D341Med (cell line): ENCODE measurements at regions not wholly inside any gene's neighbourhood (a gene's known extent, or its start where the extent isn't known, plus 50 kb on each side); places are given as distances from the start of the nearest gene placed in this dataset.
"Not testable (repeated sequence)": the region's sequence is repeated elsewhere in the genome, so short reads cannot be mapped to it uniquely, and the experiment has no call there.

ENCODE experiments used
- DNase-seq: peaks from one replicate; pipeline ENCODE4 v3.0.0; 2012; ENCODE audit warnings: low spot score

DNA sequence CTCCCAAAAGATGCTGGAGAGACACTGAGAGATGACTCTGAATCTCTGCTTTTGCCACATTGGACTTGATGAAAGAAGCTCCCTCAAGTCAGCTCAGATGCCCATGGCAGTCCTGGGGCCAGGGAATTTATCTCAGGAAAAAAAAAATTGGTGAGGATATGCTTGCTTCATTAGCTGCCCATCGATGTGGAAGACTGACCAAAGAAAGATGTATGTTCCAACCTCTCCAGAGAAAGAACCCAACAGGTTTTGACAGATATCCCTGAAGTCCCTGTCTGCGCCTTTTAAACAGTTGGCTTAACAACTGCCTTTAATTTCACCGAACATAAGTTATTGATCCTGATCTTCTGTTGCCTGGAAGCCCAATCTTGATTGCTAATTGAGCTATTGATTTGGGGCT lies 137.4 kb downstream of the TMEM114 start:
- DNase-seq = no peak

DNA sequence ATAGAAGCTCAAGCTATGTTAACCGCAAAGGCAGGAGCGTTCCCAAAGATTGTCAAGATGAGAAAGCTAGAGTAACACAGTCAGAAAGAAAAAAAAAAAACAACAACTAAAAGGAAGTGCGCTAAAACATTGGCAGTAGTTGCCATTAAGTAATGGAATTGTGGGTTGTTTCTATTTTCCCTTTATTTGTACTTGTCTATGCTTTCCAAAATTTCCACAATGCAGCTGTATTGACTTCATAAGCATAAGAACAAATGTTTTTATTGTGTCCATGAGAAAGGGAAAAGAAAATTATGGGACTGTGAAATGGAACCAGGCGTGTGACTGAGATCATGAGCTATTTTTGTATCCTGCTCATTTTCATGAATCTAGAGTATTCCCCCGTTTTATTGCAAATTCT lies 153.4 kb downstream of the TMEM114 start:
- DNase-seq = no peak

DNA sequence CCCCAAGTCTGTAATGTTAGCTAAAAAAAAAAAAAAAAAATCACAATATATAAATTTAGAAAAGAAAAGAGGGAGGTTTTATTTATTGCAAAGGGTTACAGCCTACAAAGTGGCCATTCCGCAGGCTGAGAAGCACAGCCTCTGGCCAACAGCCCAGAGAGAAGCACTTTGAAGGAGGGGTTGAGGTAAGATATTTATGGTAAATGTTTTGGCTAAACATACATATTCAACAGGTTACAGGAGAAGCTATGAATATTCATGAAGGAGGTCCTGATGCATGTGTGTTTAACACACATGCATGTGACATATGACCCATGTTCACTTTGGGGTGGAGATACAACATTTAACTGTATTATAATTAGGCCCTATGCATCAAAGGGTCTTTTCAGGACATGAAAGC lies 158.5 kb downstream of the TMEM114 start:
- DNase-seq = no peak

- no peak for DNase-seq
Measured at GRCh38 chr16:8430401-8430800, 159.9 kb downstream of the TMEM114 start.

GRCh38 chr16:8426569-8426968 lies 163.7 kb downstream of the TMEM114 start:
- no peak for DNase-seq

DNA sequence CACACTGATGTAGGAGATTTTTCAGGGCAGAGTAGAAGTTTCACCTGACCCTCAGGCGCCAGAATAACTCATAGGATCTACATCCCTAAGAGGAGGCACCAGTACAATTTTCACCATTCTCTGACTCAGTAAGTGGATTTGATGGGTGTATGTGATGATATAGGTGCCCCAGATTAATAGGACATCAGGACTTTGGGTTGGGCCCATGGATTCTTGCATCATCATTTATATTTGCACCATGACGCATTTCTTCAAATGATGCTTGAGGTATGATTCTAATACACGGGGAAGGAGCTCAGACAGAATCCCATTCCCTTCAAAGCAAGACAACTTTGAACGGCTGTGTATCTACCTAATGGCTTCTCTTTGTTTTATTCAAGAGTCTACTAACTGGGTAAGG lies 173.2 kb downstream of the TMEM114 start:
- no peak for DNase-seq

DNA sequence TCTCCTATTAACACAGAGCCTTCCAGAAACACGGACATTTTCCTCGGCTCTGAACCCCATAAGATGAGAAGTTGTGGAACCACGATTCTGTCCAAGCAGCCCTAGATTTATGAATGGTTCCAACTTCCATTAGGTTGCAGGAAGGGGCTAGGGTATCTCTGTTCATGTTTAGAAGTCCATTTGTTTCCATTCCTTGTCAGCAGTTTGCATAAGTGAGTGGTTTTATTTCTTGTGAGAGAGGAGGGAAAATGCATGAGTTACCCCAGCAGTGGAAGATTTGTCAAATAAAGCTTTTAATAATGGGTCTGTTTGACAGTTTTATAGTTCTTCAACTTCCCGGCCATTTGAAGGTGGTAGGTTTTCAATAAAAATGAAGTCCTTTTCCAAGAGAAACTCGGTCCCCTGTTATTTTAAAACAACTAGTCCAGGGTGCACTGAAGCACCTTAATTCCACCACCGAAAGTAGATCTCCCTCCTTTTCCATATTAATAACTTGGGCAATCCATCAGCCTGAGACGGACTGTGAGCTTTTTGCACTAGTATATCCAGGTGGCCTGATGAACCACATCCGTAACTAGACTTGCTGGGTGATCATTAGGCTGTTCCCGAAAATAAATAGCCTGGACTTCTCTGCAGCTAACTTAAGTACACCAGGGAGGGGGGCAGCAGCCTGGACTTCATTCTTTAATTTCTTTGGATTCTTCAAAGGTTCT lies 181.3 kb downstream of the TMEM114 start:
- no peak for DNase-seq

- DNase-seq = no peak
Measured at GRCh38 chr16:8407351-8407750, 183.0 kb downstream of the TMEM114 start.

DNA sequence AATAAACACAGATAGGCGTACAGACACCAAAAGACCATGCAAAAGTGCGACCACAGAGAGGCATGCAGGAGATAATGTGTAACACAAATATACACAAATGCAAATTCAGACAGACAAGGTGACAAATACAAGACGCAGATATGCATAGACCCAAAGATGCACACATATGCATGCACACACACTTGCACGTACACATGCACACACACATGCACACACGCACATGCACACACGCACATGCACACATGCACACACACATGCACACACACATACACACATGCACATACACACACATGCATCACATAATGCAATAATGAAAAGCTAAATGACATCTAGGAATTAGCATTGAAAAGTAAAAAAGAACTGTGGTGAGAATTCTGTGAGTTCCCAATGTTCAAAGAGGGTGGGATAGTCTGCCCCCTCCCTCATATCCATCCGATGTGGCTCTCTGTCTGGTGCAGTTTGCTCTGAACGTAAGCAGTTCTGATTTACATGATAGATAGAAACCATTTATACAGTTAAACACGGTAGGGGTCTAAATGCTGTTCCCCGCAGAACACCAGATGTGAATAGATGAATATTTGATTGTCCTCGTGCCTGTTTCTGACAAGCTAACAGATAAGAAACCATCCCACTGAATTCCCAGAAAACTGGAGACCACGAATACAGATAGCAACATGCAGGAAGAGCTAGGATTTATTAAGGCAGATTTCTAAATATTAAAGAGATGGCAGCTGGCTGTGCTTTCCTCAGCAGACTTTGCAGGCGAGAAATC lies 186.1 kb downstream of the TMEM114 start:
- no peak for DNase-seq

DNA sequence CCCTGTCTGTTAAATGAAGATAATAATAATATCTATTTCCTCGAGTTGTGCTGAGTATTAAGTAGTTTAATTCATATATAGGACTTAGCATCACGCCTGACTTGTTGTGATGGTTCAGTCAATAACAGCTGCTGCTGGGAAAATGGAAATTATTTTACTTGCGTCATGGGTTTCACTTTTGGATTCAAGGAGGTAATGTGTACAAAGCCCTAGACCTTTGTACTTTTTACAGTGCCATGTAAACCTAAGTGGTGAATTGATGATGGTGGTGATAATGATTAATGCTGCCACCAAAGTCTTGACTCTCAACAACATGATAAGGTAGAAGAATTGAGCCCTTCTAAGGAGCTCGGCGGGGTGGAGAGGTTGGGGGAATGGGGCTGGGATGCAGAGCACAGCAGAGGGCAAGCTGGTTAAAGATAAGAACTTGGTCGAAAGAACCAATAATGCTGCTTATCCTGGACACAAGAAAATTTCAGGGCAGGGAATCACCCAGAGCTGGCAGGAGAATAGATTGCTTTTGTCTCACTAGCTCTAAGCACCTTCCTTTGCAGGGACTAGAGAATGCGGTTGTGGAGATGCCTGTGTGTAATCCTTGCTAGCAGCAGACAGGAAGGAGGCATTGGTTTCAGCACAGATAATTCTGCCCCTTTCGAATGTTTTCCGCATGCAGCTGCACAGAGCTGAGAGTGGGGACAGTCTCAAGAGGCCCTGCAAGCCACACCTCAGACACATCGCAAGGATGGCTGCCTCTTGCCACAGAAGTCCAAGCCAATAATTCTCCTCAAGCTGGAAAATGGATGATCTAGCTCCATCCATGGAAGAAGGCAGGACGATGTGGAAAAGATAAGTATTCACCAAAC lies 187.1 kb downstream of the TMEM114 start:
- DNase-seq = no peak

DNA sequence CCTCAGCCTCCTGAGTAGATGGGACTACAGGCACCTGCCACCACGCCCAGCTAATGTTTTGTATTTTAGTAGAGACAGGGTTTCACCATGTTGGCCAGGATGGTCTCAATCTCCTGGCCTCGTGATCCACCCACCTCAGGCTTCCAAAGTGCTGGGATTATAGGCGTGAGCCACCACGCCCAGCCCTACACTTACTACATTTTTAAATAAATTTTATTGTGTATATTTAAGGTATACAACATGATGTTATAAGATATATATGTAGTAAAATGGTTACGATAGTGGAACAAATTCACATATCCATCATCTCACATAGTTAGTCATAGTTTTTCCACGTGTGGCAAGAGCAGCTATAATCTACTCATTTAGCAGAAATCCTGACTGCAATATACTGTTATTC lies 189.6 kb downstream of the TMEM114 start:
- DNase-seq = not testable (repeated sequence)

- no peak for DNase-seq
Measured at GRCh38 chr16:8398548-8398947, 191.8 kb downstream of the TMEM114 start.

- no peak for DNase-seq
Measured at GRCh38 chr16:8397223-8397622, 193.1 kb downstream of the TMEM114 start.

GRCh38 chr16:8396463-8396862 lies 193.8 kb downstream of the TMEM114 start:
- DNase-seq = no peak

DNA sequence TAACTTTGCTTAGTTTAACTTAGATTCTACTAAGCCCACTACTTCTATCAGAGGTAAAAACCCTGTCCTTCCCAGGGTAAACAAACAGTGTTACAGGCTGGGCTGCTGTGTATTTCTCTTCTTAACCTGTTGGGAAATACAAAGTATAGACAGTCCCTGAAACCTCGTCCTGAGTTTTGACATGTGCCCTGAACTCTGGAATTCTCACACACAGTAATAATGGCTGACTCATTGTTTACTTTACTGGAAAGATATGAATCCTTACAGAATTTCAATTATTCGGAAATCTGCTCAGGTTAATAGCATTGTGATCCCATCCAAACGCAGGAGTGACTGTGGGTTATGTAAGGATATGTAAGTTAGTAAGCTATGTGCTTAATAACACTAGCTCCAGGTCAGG lies 199.1 kb downstream of the TMEM114 start:
- DNase-seq = no peak

GRCh38 chr16:8388684-8389083 lies 201.6 kb downstream of the TMEM114 start:
- DNase-seq = no peak

DNA sequence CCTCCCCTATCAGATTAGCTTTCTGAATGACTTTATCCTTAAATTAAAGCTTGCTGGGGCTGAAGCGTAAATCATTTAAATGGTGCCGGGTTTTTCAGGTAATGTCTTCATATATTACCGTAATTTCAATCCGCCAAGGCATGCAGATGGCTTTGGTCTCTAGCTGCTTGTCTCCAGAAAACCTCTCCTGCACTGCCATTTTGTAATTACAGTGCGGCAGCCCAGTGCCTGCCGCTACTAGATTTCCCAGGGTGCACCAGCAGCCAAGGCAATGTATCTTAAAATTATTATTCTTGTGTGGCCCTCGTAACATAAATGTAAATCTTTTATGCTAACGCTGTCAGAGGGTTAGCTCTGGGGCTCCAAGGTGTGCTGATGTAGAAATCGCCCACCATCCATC lies 208.5 kb downstream of the TMEM114 start:
- DNase-seq = no peak

GRCh38 chr16:8380311-8380710 lies 210.0 kb downstream of the TMEM114 start:
- DNase-seq = no peak

- no peak for DNase-seq
Measured at GRCh38 chr16:8377864-8378263, 212.4 kb downstream of the TMEM114 start.

DNA sequence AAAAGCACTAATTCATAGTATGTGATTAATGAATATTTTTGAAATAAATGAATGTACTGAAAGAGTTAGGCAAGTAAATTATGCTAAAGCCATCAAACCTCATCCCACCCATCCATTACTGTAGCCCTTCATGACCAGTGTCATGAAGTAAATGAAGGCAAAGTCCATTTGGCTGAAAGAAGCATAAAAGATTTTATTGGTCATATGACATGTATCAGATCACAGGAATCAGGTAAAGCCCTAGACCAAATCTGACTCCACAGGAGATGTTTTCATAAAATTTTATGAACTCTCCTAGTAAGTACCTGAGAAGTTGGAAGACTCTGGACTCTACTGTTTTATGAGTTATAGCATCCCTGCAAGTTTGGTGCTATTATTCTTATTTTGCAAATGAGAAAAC lies 213.5 kb downstream of the TMEM114 start:
- no peak for DNase-seq

GRCh38 chr16:8376430-8376829 lies 213.9 kb downstream of the TMEM114 start:
- DNase-seq = no peak

DNA sequence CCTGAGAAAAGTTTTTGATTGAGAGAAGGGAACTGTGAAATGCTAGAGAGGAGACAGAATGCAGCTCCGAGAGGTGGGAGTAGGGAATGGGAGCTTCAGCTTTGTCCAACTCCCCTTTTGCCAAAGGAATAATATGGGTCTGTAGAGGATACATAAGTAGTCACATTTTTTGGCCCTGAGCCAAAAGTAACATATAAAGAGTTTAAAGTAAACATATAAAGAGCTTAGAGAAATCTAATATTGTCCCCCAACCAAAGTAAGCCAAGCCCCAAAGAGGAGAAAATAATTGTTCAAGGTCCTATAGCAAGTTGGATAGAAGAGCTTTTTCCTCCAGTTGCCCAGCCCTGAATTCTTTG lies 215.1 kb downstream of the TMEM114 start:
- no peak for DNase-seq
